GM21619 (cell line): ENCODE measurements at regions not wholly inside any gene's neighbourhood (a gene's known extent, or its start where the extent isn't known, plus 50 kb on each side); places are given as distances from the start of the nearest gene placed in this dataset.
A peak's percentile ranks its signal among the peaks of the same experiment; 100 is the strongest.
"Not testable (repeated sequence)": the region's sequence is repeated elsewhere in the genome, so short reads cannot be mapped to it uniquely, and the experiment has no call there.

Experiments used
- ATAC-seq: cut with Tn5 transposase; IDR thresholded peaks from one replicate; pipeline ENCODE4 v1.9.1; 2021; ENCODE audit not compliant: unreplicated experiment

- not testable (repeated sequence) for ATAC-seq
Measured at GRCh38 chr17:27365329-27365945, 71.5 kb downstream of the WSB1 start.

GRCh38 chr17:27366437-27366836 is 72.5 kb downstream of the WSB1 start:
- ATAC-seq = no peak

GRCh38 chr17:27367121-27367981 is 73.4 kb downstream of the WSB1 start:
- ATAC-seq = no peak

GRCh38 chr17:27368151-27368795 is 74.4 kb downstream of the WSB1 start:
- no peak for ATAC-seq

- ATAC-seq = no peak
Measured at GRCh38 chr17:27368980-27369379, 75.1 kb downstream of the WSB1 start.

GRCh38 chr17:27370776-27371175 is 76.9 kb downstream of the WSB1 start:
- no peak for ATAC-seq

GRCh38 chr17:27373695-27374094 is 79.8 kb downstream of the WSB1 start:
- not testable (repeated sequence) for ATAC-seq

- no peak for ATAC-seq
Measured at GRCh38 chr17:27376637-27377547, 79.4 kb upstream of the KSR1 start.

GRCh38 chr17:27378482-27379175 is 77.6 kb upstream of the KSR1 start:
- ATAC-seq = no peak

- ATAC-seq = no peak
Measured at GRCh38 chr17:27379888-27380533, 76.2 kb upstream of the KSR1 start.

GRCh38 chr17:27380551-27380950 is 75.7 kb upstream of the KSR1 start:
- ATAC-seq = no peak

GRCh38 chr17:27381007-27381501 is 75.2 kb upstream of the KSR1 start:
- peak; percentile 62 for ATAC-seq

- no peak for ATAC-seq
Measured at GRCh38 chr17:27382025-27382424, 74.2 kb upstream of the KSR1 start.

GRCh38 chr17:27384261-27384701 is 72.0 kb upstream of the KSR1 start:
- no peak for ATAC-seq

- no peak for ATAC-seq
Measured at GRCh38 chr17:27384726-27385125, 71.5 kb upstream of the KSR1 start.

GRCh38 chr17:27385626-27386025 is 70.6 kb upstream of the KSR1 start:
- no peak for ATAC-seq

GRCh38 chr17:27386206-27387075 is 69.8 kb upstream of the KSR1 start:
- ATAC-seq = no peak

- ATAC-seq = no peak
Measured at GRCh38 chr17:27389542-27390140, 66.6 kb upstream of the KSR1 start.
